22Rv1 (cell line): ENCODE measurements at regions not wholly inside any gene's neighbourhood (a gene's known extent, or its start where the extent isn't known, plus 50 kb on each side); places are given as distances from the start of the nearest gene placed in this dataset.

ENCODE experiments used
- ZFX ChIP-seq: fragments of 450-650 bp; IDR thresholded peaks from 2 replicates; pipeline ENCODE4 v1.6.1; 2017; ENCODE audit warnings: antibody characterized with exemption, borderline replicate concordance
- TF ChIP-seq, protein P1 (sequence below): fragments of 450-650 bp; IDR thresholded peaks from 2 replicates; pipeline ENCODE4 v1.5.1; 2017; ENCODE audit warnings: mild to moderate bottlenecking

GRCh38 chr2:19575641-19576040 lies 217.2 kb upstream of the OSR1 start:
- TF ChIP-seq, protein P1, sequence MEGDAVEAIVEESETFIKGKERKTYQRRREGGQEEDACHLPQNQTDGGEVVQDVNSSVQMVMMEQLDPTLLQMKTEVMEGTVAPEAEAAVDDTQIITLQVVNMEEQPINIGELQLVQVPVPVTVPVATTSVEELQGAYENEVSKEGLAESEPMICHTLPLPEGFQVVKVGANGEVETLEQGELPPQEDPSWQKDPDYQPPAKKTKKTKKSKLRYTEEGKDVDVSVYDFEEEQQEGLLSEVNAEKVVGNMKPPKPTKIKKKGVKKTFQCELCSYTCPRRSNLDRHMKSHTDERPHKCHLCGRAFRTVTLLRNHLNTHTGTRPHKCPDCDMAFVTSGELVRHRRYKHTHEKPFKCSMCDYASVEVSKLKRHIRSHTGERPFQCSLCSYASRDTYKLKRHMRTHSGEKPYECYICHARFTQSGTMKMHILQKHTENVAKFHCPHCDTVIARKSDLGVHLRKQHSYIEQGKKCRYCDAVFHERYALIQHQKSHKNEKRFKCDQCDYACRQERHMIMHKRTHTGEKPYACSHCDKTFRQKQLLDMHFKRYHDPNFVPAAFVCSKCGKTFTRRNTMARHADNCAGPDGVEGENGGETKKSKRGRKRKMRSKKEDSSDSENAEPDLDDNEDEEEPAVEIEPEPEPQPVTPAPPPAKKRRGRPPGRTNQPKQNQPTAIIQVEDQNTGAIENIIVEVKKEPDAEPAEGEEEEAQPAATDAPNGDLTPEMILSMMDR, result no peak
- TF ChIP-seq ZFX, result no peak
